Ectodermal cell (in vitro differentiated cells): ENCODE measurements at regions not wholly inside any gene's neighbourhood (a gene's known extent, or its start where the extent isn't known, plus 50 kb on each side); places are given as distances from the start of the nearest gene placed in this dataset.

Experiments used
- H3K27ac ChIP-seq: 2 replicates; pipeline ENCODE4 v1.7.0; 2013; ENCODE audit warnings: mild to moderate bottlenecking, low read depth, low read length; ENCODE audit not compliant: insufficient read depth, poor library complexity, severe bottlenecking
- H3K27me3 ChIP-seq: 2 replicates; pipeline ENCODE4 v1.7.0; 2013; ENCODE audit warnings: mild to moderate bottlenecking, low read length; ENCODE audit not compliant: insufficient read depth, control insufficient read depth, poor library complexity, severe bottlenecking
- H3K36me3 ChIP-seq: one replicate; pipeline ENCODE4 v1.7.0; 2013; ENCODE audit warnings: low read length; ENCODE audit not compliant: control insufficient read depth, insufficient read depth
- H3K4me1 ChIP-seq: one replicate; pipeline ENCODE4 v1.7.0; 2013; ENCODE audit warnings: low read length; ENCODE audit not compliant: control insufficient read depth, insufficient read depth
- H3K4me3 ChIP-seq: 2 replicates; pipeline ENCODE4 v1.7.0; 2013; ENCODE audit warnings: low read depth, low read length, control low read depth; ENCODE audit not compliant: insufficient read depth
- H3K9me3 ChIP-seq: 2 replicates; pipeline ENCODE4 v1.7.0; 2013; ENCODE audit warnings: mild to moderate bottlenecking, low read length, moderate library complexity; ENCODE audit not compliant: control insufficient read depth
- WGBS, 2 experiments: methylation state at CpG; one replicate each; pipeline ENCODE4 v1.1.7; 2013; ENCODE audit warnings: missing lambda C conversion rate in 2 of 2; 5-methylcytosine and 5-hydroxymethylcytosine counted together

DNA sequence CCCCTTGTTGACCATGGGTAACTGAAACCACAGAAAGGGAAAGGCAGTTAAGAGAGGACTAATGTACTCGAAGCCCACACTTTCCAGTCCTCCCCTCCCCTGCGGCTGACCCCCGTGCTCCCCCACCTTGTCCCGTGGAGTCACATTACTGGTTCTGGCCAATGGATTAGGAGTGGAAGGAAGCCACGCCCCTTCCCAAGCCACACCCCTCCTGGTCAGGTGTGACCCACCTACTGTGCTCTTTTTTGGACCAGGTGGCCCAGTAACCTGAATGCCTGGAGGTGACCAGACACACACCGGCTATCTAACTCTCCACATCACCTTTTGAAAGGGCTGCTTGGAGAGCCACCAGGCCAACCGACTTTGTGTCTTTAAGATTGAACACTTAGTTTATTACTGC, 109.3 kb upstream of the MSX1 start:
- Histone ChIP-seq H3K36me3 (no peaks in the 10 kb centered on the region), H3K4me3 (no peak overlapping the region), H3K9me3 (no peaks in the 10 kb centered on the region), H3K4me1 (peaks cover 12% of the 10 kb centered on the region), H3K27me3 (no peaks in the 10 kb centered on the region), H3K27ac (no peak overlapping the region)
- WGBS, 2 experiments = 88 to 91% methylated on average over 7 of the region's 7 CpGs

DNA sequence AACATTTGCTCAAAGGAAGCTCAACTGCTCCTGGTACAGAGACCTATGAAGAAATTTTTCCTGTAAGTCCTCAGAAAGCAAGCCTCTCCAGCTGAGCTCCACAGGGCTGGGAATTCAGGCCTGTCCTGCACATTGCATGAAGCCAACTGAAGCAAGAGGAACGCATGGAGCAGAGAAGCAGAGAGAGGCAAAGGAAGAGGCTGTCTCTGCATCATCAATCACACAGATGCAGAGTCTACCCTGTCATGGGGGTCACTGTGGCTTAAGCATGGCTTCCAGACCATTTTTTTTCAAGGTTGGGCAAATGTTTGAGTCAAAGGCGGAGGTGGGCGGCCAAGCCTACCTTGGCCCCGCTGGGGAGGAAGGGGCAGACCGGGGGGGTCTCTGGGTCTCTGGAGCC, 110.3 kb upstream of the MSX1 start:
- Histone ChIP-seq H3K4me1 (peaks cover 2% of the 10 kb centered on the region), H3K4me3 (no peak overlapping the region), H3K27me3 (no peaks in the 10 kb centered on the region), H3K27ac (no peak overlapping the region), H3K36me3 (no peaks in the 10 kb centered on the region), H3K9me3 (no peaks in the 10 kb centered on the region)
- WGBS, 2 experiments = 83 to 84% methylated on average over 5 of the region's 5 CpGs

GRCh38 chr4:4746444-4746843, 113.0 kb upstream of the MSX1 start:
- WGBS, 2 experiments = 91 to 100% methylated on average over 1 of the region's 1 CpG
- H3K4me1 ChIP-seq = no peaks in the 10 kb centered on the region
- no peaks in the 10 kb centered on the region for H3K9me3 ChIP-seq
- H3K4me3 ChIP-seq = no peak overlapping the region
- H3K27me3 ChIP-seq = no peaks in the 10 kb centered on the region
- H3K27ac ChIP-seq = no peak overlapping the region
- H3K36me3 ChIP-seq = no peaks in the 10 kb centered on the region

DNA sequence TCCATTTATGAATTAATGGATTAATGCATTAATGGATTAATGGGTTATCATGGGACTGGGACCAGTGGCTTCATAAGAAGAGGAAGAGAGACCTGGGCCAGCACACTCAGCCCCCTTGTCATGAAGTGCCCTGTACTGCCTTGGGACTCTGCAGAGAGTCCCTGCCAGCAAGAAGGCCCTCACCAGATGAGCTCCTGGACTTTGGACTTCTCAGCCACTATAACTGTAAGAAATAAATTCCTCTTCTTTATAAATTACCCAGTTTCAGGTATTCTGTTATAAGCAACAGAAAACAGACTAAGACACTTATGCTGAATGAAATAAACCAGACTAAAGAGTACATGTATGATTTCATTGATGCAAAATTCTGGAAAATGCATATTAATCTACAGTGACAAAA, 119.4 kb upstream of the MSX1 start:
- H3K4me1 ChIP-seq = peaks cover 7% of the 10 kb centered on the region
- no peaks in the 10 kb centered on the region for H3K9me3 ChIP-seq
- no peak overlapping the region for H3K27ac ChIP-seq
- H3K27me3 ChIP-seq = no peaks in the 10 kb centered on the region
- H3K36me3 ChIP-seq = no peaks in the 10 kb centered on the region
- H3K4me3 ChIP-seq = no peak overlapping the region

DNA sequence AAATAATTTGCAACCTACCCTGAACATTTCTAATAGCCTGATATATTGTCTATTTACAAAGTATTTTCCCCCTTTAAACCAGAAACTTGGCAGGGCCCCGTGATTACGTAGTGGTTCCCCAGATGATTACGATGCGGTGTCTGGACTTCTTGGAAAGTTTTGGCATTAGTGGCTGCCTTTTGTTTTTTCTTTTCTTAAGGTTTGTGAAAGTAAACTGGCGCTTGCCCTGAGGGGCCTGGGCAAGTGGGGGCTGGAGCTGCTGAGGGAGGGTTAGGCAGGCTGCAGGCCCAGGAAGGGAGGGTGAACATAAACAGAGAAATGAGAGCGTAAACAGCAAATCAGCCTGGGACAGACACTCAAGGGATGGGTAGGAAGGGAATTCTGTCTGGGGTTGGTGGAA, 123.6 kb upstream of the MSX1 start:
- WGBS, 2 experiments = 87 to 88% methylated on average over 6 of the region's 6 CpGs
- peaks cover 7% of the 10 kb centered on the region for H3K4me1 ChIP-seq
- no peaks in the 10 kb centered on the region for H3K9me3 ChIP-seq
- no peaks in the 10 kb centered on the region for H3K36me3 ChIP-seq
- H3K27me3 ChIP-seq = no peaks in the 10 kb centered on the region
- no peak overlapping the region for H3K4me3 ChIP-seq
- no peak overlapping the region for H3K27ac ChIP-seq

DNA sequence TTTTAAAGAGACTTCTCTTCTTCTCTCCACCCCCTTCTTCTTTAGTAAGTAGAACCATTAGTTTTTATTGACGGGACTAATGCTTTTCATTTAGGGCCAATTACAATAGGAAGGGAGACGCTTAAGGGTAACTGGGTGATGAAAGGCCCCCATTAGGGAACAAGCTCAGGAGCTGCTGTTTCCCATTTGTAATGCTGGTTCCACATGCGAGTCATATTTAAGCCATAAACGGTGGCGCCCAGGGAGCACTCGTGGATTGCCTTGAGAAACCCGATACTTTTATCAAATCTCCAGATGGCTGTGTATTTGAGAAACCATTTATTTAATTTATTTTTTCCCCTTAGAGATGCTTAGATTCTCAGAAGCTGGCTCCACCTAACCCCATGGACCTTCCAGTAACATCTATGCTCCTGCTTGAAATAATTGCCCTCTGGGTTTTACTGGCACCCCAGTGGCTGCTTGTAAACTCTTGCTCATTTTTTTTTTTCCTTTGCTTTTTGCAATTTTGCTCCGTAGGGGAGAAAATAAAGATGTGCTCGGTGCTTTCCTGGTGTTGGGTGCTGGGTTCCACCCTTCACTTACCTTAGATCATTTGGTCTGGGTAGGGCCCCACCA, 124.2 kb upstream of the MSX1 start:
- WGBS, 2 experiments = 71 to 77% methylated on average over 8 to 9 of the region's 9 CpGs
- H3K27ac ChIP-seq = no peak overlapping the region

GRCh38 chr4:4734425-4734824, 125.0 kb upstream of the MSX1 start:
- H3K36me3 ChIP-seq = no peaks in the 10 kb centered on the region
- no peaks in the 10 kb centered on the region for H3K9me3 ChIP-seq
- 92 to 93% methylated on average over 5 of the region's 5 CpGs for WGBS, 2 experiments
- H3K27ac ChIP-seq = no peak overlapping the region
- no peaks in the 10 kb centered on the region for H3K27me3 ChIP-seq
- no peak overlapping the region for H3K4me3 ChIP-seq
- peaks cover 7% of the 10 kb centered on the region for H3K4me1 ChIP-seq

More for the DNA sequence above, 124.2 kb upstream of the MSX1 start:
- H3K27me3 ChIP-seq = no peaks in the 10 kb centered on the region
- H3K4me3 ChIP-seq = no peak overlapping the region
- no peaks in the 10 kb centered on the region for H3K36me3 ChIP-seq
- peaks cover 7% of the 10 kb centered on the region for H3K4me1 ChIP-seq
- H3K9me3 ChIP-seq = no peaks in the 10 kb centered on the region

DNA sequence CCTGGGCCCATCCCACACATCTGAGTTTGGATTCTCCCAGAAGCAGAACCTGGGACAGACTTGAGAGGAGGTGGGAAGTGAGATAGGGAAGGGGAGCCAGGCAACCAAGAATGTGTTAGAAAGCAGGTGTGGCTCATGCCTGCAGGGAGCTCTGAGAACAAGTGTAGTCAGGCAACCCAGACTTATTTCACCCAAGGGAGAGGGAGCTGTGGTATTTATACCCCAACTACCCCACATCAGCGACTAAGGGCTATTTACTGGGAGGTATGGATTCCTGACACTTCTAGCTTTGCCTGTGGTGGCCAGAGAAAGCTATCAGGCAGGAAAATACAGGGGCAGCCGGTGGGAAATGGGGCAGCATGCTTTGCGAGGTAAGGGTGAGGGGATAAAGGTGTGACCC, 125.8 kb upstream of the MSX1 start:
- Histone ChIP-seq H3K9me3 (no peaks in the 10 kb centered on the region), H3K4me1 (peaks cover 7% of the 10 kb centered on the region), H3K27ac (no peak overlapping the region), H3K36me3 (no peaks in the 10 kb centered on the region), H3K27me3 (no peaks in the 10 kb centered on the region), H3K4me3 (no peak overlapping the region)
- WGBS, 2 experiments = 86 to 97% methylated on average over 3 of the region's 3 CpGs

GRCh38 chr4:4730249-4730648, 129.2 kb upstream of the MSX1 start:
- 91 to 93% methylated on average over 11 of the region's 11 CpGs for WGBS, 2 experiments
- no peak overlapping the region for H3K27ac ChIP-seq
- no peaks in the 10 kb centered on the region for H3K36me3 ChIP-seq
- H3K4me1 ChIP-seq = no peaks in the 10 kb centered on the region
- H3K27me3 ChIP-seq = no peaks in the 10 kb centered on the region
- H3K4me3 ChIP-seq = no peak overlapping the region
- peaks cover 3% of the 10 kb centered on the region for H3K9me3 ChIP-seq

- H3K27me3 ChIP-seq = no peaks in the 10 kb centered on the region
- no peak overlapping the region for H3K27ac ChIP-seq
- 92 to 93% methylated on average over 7 of the region's 7 CpGs for WGBS, 2 experiments
- no peaks in the 10 kb centered on the region for H3K4me1 ChIP-seq
- H3K4me3 ChIP-seq = no peak overlapping the region
- H3K9me3 ChIP-seq = peaks cover 3% of the 10 kb centered on the region
- H3K36me3 ChIP-seq = no peaks in the 10 kb centered on the region
These were observed 130.3 kb upstream of the MSX1 start for GRCh38 chr4:4729206-4729605.

- H3K4me3 ChIP-seq = no peak overlapping the region
- peaks cover 3% of the 10 kb centered on the region for H3K9me3 ChIP-seq
- H3K36me3 ChIP-seq = no peaks in the 10 kb centered on the region
- 86 to 100% methylated on average over 1 of the region's 1 CpG for WGBS, 2 experiments
- H3K4me1 ChIP-seq = no peaks in the 10 kb centered on the region
- no peak overlapping the region for H3K27ac ChIP-seq
- H3K27me3 ChIP-seq = no peaks in the 10 kb centered on the region
These were observed 131.9 kb upstream of the MSX1 start for GRCh38 chr4:4727536-4727935.
